ENCODE measurements at regions not wholly inside any gene's neighbourhood (a gene's known extent, or its start where the extent isn't known, plus 50 kb on each side); places are given as distances from the start of the nearest gene placed in this dataset.
"Not testable (repeated sequence)": the region's sequence is repeated elsewhere in the genome, so short reads cannot be mapped to it uniquely, and the experiment has no call there.

GRCh38 chr22:27593378-27593777, 208.2 kb downstream of the MN1 start:
- DNase-seq (ENCODE audit: low read depth in 2 of 2) = no peak

GRCh38 chr22:27594020-27594419, 207.5 kb downstream of the MN1 start:
- no peak for DNase-seq (ENCODE audit: low read depth in 2 of 2)

GRCh38 chr22:27594474-27595134, 207.0 kb downstream of the MN1 start:
- no peak for DNase-seq (ENCODE audit: low read depth in 2 of 2)

- no peak for DNase-seq (ENCODE audit: low read depth in 2 of 2)
These were observed 205.3 kb downstream of the MN1 start for GRCh38 chr22:27596133-27596870.

GRCh38 chr22:27597703-27598444, 203.7 kb downstream of the MN1 start:
- DNase-seq (ENCODE audit: low read depth in 2 of 2) = no peak

GRCh38 chr22:27598792-27599191, 202.8 kb downstream of the MN1 start:
- DNase-seq (ENCODE audit: low read depth in 2 of 2) = no peak

GRCh38 chr22:27601195-27601594, 200.4 kb downstream of the MN1 start:
- DNase-seq (ENCODE audit: low read depth in 2 of 2) = no peak

- DNase-seq (ENCODE audit: low read depth in 2 of 2) = no peak
These were observed 199.2 kb downstream of the MN1 start for GRCh38 chr22:27602390-27602789.

- DNase-seq (ENCODE audit: low read depth in 2 of 2) = no peak
These were observed 198.3 kb downstream of the MN1 start for GRCh38 chr22:27603111-27603799.

GRCh38 chr22:27603800-27604144, 197.8 kb downstream of the MN1 start:
- DNase-seq (ENCODE audit: low read depth in 2 of 2) = no peak

GRCh38 chr22:27605390-27605789, 196.2 kb downstream of the MN1 start:
- no peak for DNase-seq (ENCODE audit: low read depth in 2 of 2)

- DNase-seq (ENCODE audit: low read depth in 2 of 2) = not testable (repeated sequence)
These were observed 193.8 kb downstream of the MN1 start for GRCh38 chr22:27607750-27608149.

GRCh38 chr22:27609451-27609888, 192.1 kb downstream of the MN1 start:
- DNase-seq (ENCODE audit: low read depth in 2 of 2) = no peak

- DNase-seq (ENCODE audit: low read depth in 2 of 2) = not testable (repeated sequence)
These were observed 191.4 kb downstream of the MN1 start for GRCh38 chr22:27610164-27610563.

- DNase-seq (ENCODE audit: low read depth in 2 of 2) = no peak
These were observed 190.4 kb downstream of the MN1 start for GRCh38 chr22:27610863-27611786.

GRCh38 chr22:27612115-27612514, 189.4 kb downstream of the MN1 start:
- DNase-seq (ENCODE audit: low read depth in 2 of 2) = no peak

GRCh38 chr22:27613099-27614005, 188.2 kb downstream of the MN1 start:
- no peak for DNase-seq (ENCODE audit: low read depth in 2 of 2)

GRCh38 chr22:27614006-27614649, 187.4 kb downstream of the MN1 start:
- DNase-seq (ENCODE audit: low read depth in 2 of 2) = no peak

- no peak for DNase-seq (ENCODE audit: low read depth in 2 of 2)
These were observed 186.9 kb downstream of the MN1 start for GRCh38 chr22:27614650-27615007.

- DNase-seq (ENCODE audit: low read depth in 2 of 2) = no peak
These were observed 186.1 kb downstream of the MN1 start for GRCh38 chr22:27615408-27615807.
